Right lobe of liver (tissue), 4 donors: ENCODE measurements at regions not wholly inside any gene's neighbourhood (a gene's known extent, or its start where the extent isn't known, plus 50 kb on each side); places are given as distances from the start of the nearest gene placed in this dataset.

Source experiments
- POLR2A ChIP-seq: fragments of 450-650 bp; IDR thresholded peaks from one replicate; pipeline ENCODE4 v1.6.1; 2017; ENCODE audit warnings: antibody characterized with exemption, mild to moderate bottlenecking
- TF ChIP-seq, protein P1 (sequence below), 4 donors: fragments of 200-600 bp in 3 of 4; fragments of 450-650 bp in 1 of 4; IDR thresholded peaks; one replicate each; pipeline versions ENCODE4 v1.5.1 to v1.8.0; 2016 to 2022; ENCODE audit warnings: antibody characterized with exemption in 4 of 4, mild to moderate bottlenecking in 2 of 4
- donor health status: DM: no; HTN: no; CAD: no.
- donor health status: DM: no; HTN: no; CAD: no.
- donor health status: DM: no; HTN: yes; CAD: no.

GRCh38 chr10:37473906-37474305 is 348.5 kb downstream of the ANKRD30A start:
- TF ChIP-seq, protein P1, sequence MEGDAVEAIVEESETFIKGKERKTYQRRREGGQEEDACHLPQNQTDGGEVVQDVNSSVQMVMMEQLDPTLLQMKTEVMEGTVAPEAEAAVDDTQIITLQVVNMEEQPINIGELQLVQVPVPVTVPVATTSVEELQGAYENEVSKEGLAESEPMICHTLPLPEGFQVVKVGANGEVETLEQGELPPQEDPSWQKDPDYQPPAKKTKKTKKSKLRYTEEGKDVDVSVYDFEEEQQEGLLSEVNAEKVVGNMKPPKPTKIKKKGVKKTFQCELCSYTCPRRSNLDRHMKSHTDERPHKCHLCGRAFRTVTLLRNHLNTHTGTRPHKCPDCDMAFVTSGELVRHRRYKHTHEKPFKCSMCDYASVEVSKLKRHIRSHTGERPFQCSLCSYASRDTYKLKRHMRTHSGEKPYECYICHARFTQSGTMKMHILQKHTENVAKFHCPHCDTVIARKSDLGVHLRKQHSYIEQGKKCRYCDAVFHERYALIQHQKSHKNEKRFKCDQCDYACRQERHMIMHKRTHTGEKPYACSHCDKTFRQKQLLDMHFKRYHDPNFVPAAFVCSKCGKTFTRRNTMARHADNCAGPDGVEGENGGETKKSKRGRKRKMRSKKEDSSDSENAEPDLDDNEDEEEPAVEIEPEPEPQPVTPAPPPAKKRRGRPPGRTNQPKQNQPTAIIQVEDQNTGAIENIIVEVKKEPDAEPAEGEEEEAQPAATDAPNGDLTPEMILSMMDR (IDR thresholded peaks at IDR 0.05): no peak
- no peak for TF ChIP-seq POLR2A
